ENCODE measurements at regions not wholly inside any gene's neighbourhood (a gene's known extent, or its start where the extent isn't known, plus 50 kb on each side); places are given as distances from the start of the nearest gene placed in this dataset.

- intact Hi-C loops (cut with DNase I): no loop called here
Measured at GRCh38 chr4:22336822-22337221, 179.0 kb downstream of the ADGRA3 start.

GRCh38 chr4:22334155-22334554, 181.7 kb downstream of the ADGRA3 start:
- DNase-seq: no peak
- intact Hi-C loops (cut with DNase I): no loop called here

More at GRCh38 chr4:22336822-22337221, 179.0 kb downstream of the ADGRA3 start:
- DNase-seq: peak in 1 of 42 donors; percentile 68

GRCh38 chr4:22324422-22324821, 191.4 kb downstream of the ADGRA3 start:
- intact Hi-C loops (cut with DNase I): no loop called here
- DNase-seq: no peak

- DNase-seq: no peak
- intact Hi-C loops (cut with DNase I): no loop called here
Measured at GRCh38 chr4:22323691-22324090, 192.2 kb downstream of the ADGRA3 start.

- intact Hi-C loops (cut with DNase I): no loop called here
- DNase-seq: no peak
Measured at GRCh38 chr4:22322996-22323395, 192.9 kb downstream of the ADGRA3 start.

GRCh38 chr4:22315628-22316027, 200.2 kb downstream of the ADGRA3 start:
- DNase-seq: no peak
- intact Hi-C loops (cut with DNase I): no loop called here

- intact Hi-C loops (cut with DNase I): no loop called here
Measured at GRCh38 chr4:22313976-22314375, 201.9 kb downstream of the ADGRA3 start.

GRCh38 chr4:22312113-22312512, 203.8 kb downstream of the ADGRA3 start:
- intact Hi-C loops (cut with DNase I): no loop called here
- DNase-seq: no peak

More at GRCh38 chr4:22313976-22314375, 201.9 kb downstream of the ADGRA3 start:
- no peak for DNase-seq

- no peak for DNase-seq
- intact Hi-C loops (cut with DNase I): no loop called here
Measured at GRCh38 chr4:22301253-22301652, 214.6 kb downstream of the ADGRA3 start.

GRCh38 chr4:22299678-22300077, 216.2 kb downstream of the ADGRA3 start:
- DNase-seq: no peak
- intact Hi-C loops (cut with DNase I): no loop called here

GRCh38 chr4:22287631-22288030, 228.2 kb downstream of the ADGRA3 start:
- intact Hi-C loops (cut with DNase I): no loop called here
- DNase-seq: no peak

GRCh38 chr4:22268350-22269025, 247.4 kb downstream of the ADGRA3 start:
- DNase-seq: no peak

GRCh38 chr4:22264261-22264660, 251.6 kb downstream of the ADGRA3 start:
- intact Hi-C loops (cut with DNase I): no loop called here

More at GRCh38 chr4:22268350-22269025, 247.4 kb downstream of the ADGRA3 start:
- intact Hi-C loops (cut with DNase I): no loop called here

GRCh38 chr4:22253431-22253830, 262.4 kb downstream of the ADGRA3 start:
- no peak for DNase-seq
- intact Hi-C loops (cut with DNase I): no loop called here

More at GRCh38 chr4:22264261-22264660, 251.6 kb downstream of the ADGRA3 start:
- no peak for DNase-seq

- intact Hi-C loops (cut with DNase I): no loop called here
- no peak for DNase-seq
Measured at GRCh38 chr4:22246847-22247246, 269.0 kb downstream of the ADGRA3 start.

GRCh38 chr4:22245294-22245693, 270.6 kb downstream of the ADGRA3 start:
- intact Hi-C loops (cut with DNase I): no loop called here
- no peak for DNase-seq

GRCh38 chr4:22241415-22241814, 274.5 kb downstream of the ADGRA3 start:
- no peak for DNase-seq
- intact Hi-C loops (cut with DNase I): no loop called here

GRCh38 chr4:22240814-22241213, 275.1 kb downstream of the ADGRA3 start:
- DNase-seq: no peak
- intact Hi-C loops (cut with DNase I): no loop called here

- intact Hi-C loops (cut with DNase I): no loop called here
- peak in 1 of 42 donors; percentile 3 for DNase-seq
Measured at GRCh38 chr4:22238742-22239141, 277.1 kb downstream of the ADGRA3 start.

GRCh38 chr4:22237846-22238494, 277.9 kb downstream of the ADGRA3 start:
- peak in 5 of 42 donors; percentile 3 to 51 (median 20) for DNase-seq
- intact Hi-C loops (cut with DNase I): no loop called here
